SJCRH30 (cell line): ENCODE measurements at regions not wholly inside any gene's neighbourhood (a gene's known extent, or its start where the extent isn't known, plus 50 kb on each side); places are given as distances from the start of the nearest gene placed in this dataset.
A peak's percentile ranks its signal among the peaks of the same experiment; 100 is the strongest.
"Not testable (repeated sequence)": the region's sequence is repeated elsewhere in the genome, so short reads cannot be mapped to it uniquely, and the experiment has no call there.

ENCODE experiments used
- DNase-seq, 2 experiments: peaks; one replicate each; pipeline ENCODE4 v3.0.0-alpha.2; 2015 to 2020
- H3K27ac ChIP-seq: fragments of 250-450 bp; sonication (Bioruptor Pico); 2 replicates; pipeline ENCODE4 v1.5.1; 2020; ENCODE audit warnings: mild to moderate bottlenecking, moderate library complexity
- H3K27me3 ChIP-seq: fragments of 250-450 bp; sonication (Bioruptor Pico); 2 replicates; pipeline ENCODE4 v1.5.1; 2020; ENCODE audit warnings: mild to moderate bottlenecking, moderate library complexity
- H3K36me3 ChIP-seq: fragments of 250-450 bp; sonication (Bioruptor Pico); 2 replicates; pipeline ENCODE4 v1.5.1; 2020; ENCODE audit warnings: mild to moderate bottlenecking, moderate library complexity
- H3K4me1 ChIP-seq: fragments of 250-450 bp; sonication (Bioruptor Pico); 2 replicates; pipeline ENCODE4 v1.5.1; 2020; ENCODE audit warnings: mild to moderate bottlenecking, moderate library complexity
- H3K4me3 ChIP-seq: fragments of 250-450 bp; sonication (Bioruptor Pico); 2 replicates; pipeline ENCODE4 v1.5.1; 2020; ENCODE audit warnings: mild to moderate bottlenecking, moderate library complexity
- H3K9me3 ChIP-seq: fragments of 250-450 bp; sonication (Bioruptor Pico); replicated peaks from 2 replicates; pipeline ENCODE4 v1.5.1; 2020; ENCODE audit warnings: mild to moderate bottlenecking, moderate library complexity

GRCh38 chrX:3972104-3972858 is 258.8 kb upstream of the PRKX start:
- not testable (repeated sequence) for H3K9me3 ChIP-seq, H3K4me3 ChIP-seq, H3K27me3 ChIP-seq, DNase-seq, H3K27ac ChIP-seq, H3K4me1 ChIP-seq, H3K36me3 ChIP-seq

GRCh38 chrX:3968749-3969148 is 255.3 kb upstream of the PRKX start:
- Histone ChIP-seq H3K27me3 (no peaks in the 10 kb centered on the region), H3K36me3 (no peaks in the 10 kb centered on the region)
- DNase-seq = no peak

DNA sequence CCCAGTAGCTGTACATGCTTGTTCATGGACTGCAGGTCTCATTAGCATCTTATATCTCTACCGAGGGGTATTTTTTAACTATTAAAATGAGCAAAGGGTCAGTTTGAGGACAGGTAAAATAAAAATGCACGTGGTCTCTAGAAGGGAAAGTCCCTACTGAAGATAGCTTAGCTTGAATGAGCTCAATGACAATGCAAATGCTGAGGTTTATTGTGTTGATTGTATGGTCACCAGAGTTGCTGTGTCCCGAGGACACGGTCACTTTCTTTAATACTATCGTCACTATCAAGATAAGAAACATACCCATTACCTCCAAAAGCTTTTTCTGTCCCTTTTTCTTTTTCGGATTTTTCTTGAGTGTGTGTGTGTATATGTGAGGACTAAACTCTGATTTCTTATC is 250.5 kb upstream of the PRKX start:
- Histone ChIP-seq H3K27me3 (no peaks in the 10 kb centered on the region), H3K27ac (no peak overlapping the region), H3K4me3 (no peak overlapping the region), H3K4me1 (no peaks in the 10 kb centered on the region), H3K36me3 (no peaks in the 10 kb centered on the region), H3K9me3 (no peaks in the 10 kb centered on the region)
- no peak for DNase-seq

More at GRCh38 chrX:3968749-3969148, 255.3 kb upstream of the PRKX start:
- Histone ChIP-seq H3K4me1 (no peaks in the 10 kb centered on the region), H3K9me3 (no peaks in the 10 kb centered on the region), H3K4me3 (no peak overlapping the region), H3K27ac (no peak overlapping the region)

GRCh38 chrX:3962511-3963311 is 249.3 kb upstream of the PRKX start:
- DNase-seq = peak in 1 of 2 experiments; percentile 46

GRCh38 chrX:3960952-3961351 is 247.5 kb upstream of the PRKX start:
- Histone ChIP-seq H3K4me3 (no peak overlapping the region), H3K9me3 (no peaks in the 10 kb centered on the region), H3K27me3 (no peaks in the 10 kb centered on the region), H3K36me3 (no peaks in the 10 kb centered on the region), H3K27ac (no peak overlapping the region), H3K4me1 (no peaks in the 10 kb centered on the region)
- DNase-seq = no peak

More at GRCh38 chrX:3962511-3963311, 249.3 kb upstream of the PRKX start:
- Histone ChIP-seq H3K4me1 (no peaks in the 10 kb centered on the region), H3K4me3 (no peak overlapping the region), H3K27ac (no peak overlapping the region), H3K9me3 (no peaks in the 10 kb centered on the region), H3K36me3 (no peaks in the 10 kb centered on the region), H3K27me3 (no peaks in the 10 kb centered on the region)

DNA sequence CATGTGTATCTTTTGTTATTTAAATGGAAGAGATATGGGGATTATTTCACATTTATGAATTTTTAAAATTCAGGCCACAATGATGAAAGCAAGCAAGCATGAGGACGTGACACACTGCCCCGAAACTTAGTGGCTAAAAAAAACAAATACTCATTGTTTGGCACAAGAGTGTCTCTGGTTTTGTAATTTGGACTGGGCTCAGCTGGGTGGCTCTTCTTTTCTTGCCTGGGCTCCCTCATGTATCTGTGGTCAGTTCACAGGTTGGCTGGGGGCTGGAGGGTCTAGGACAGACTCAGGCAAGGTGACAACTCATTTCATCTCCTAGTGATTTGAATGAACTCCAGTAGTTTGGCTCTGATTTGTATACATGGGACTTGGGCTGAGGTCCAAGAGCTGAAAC is 238.4 kb upstream of the PRKX start:
- Histone ChIP-seq H3K27me3 (no peaks in the 10 kb centered on the region), H3K36me3 (no peaks in the 10 kb centered on the region), H3K27ac (no peak overlapping the region), H3K9me3 (no peaks in the 10 kb centered on the region), H3K4me1 (no peaks in the 10 kb centered on the region), H3K4me3 (no peak overlapping the region)
- no peak for DNase-seq

DNA sequence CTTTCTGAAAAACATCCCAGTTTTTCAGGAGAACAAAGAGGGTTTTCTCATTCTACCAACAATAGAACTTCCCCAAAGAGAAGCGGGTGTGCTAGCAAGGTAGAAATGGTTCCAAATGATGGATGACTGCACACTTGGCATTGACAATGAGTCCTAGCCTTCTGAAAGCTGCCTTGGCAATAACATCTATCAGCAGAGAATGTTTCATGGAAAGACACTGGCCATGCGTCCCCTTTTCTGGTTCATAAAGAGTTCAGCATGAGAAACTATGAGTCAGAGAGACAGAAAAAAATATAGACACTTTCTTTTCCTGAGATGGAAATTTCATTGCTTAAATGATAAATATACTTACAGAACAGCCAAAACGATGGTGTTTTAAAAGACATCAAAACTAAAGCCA is 236.9 kb upstream of the PRKX start:
- Histone ChIP-seq H3K4me1 (no peaks in the 10 kb centered on the region), H3K27me3 (no peaks in the 10 kb centered on the region), H3K9me3 (no peaks in the 10 kb centered on the region), H3K4me3 (no peak overlapping the region), H3K27ac (no peak overlapping the region), H3K36me3 (no peaks in the 10 kb centered on the region)
- DNase-seq = no peak

- no peaks in the 10 kb centered on the region for H3K4me1 ChIP-seq
- no peak overlapping the region for H3K4me3 ChIP-seq
- H3K9me3 ChIP-seq = no peaks in the 10 kb centered on the region
- H3K36me3 ChIP-seq = no peaks in the 10 kb centered on the region
- H3K27ac ChIP-seq = no peak overlapping the region
- DNase-seq = no peak
- no peaks in the 10 kb centered on the region for H3K27me3 ChIP-seq
Measured at GRCh38 chrX:3943965-3944364, 230.5 kb upstream of the PRKX start.

GRCh38 chrX:3940000-3940610 is 226.7 kb upstream of the PRKX start:
- Histone ChIP-seq H3K4me1 (no peaks in the 10 kb centered on the region), H3K4me3 (no peak overlapping the region), H3K36me3 (no peaks in the 10 kb centered on the region), H3K27ac (no peak overlapping the region), H3K9me3 (no peaks in the 10 kb centered on the region), H3K27me3 (no peaks in the 10 kb centered on the region)
- peak in 1 of 2 experiments; percentile 32 for DNase-seq

- no peaks in the 10 kb centered on the region for H3K9me3 ChIP-seq
- H3K36me3 ChIP-seq = no peaks in the 10 kb centered on the region
- H3K4me3 ChIP-seq = no peak overlapping the region
- no peaks in the 10 kb centered on the region for H3K4me1 ChIP-seq
- no peak overlapping the region for H3K27ac ChIP-seq
- DNase-seq = no peak
- no peaks in the 10 kb centered on the region for H3K27me3 ChIP-seq
Measured at GRCh38 chrX:3938587-3938986, 225.1 kb upstream of the PRKX start.

DNA sequence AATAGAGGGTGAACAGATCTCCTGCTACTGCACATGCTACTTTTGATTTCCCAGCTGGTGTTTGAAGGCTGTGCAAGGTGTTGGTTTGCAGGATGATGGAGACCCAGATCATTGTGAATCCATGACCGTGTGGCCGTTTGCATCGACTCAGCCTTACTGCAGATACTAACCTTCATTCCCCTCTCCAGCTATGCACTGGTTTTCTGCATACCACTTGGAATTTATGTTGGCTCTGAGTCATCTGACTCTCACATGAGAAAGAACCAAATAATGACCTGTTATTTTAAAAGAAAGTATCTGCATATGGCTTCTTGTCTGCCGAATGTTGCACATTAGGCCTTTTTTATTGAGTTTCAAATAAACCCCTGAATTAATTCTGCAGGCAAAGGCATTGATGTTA is 221.7 kb upstream of the PRKX start:
- not testable (repeated sequence) for H3K36me3 ChIP-seq, H3K27me3 ChIP-seq, DNase-seq, H3K4me3 ChIP-seq, H3K4me1 ChIP-seq, H3K9me3 ChIP-seq, H3K27ac ChIP-seq

GRCh38 chrX:3920424-3921017 is 207.1 kb upstream of the PRKX start:
- not testable (repeated sequence) for DNase-seq, H3K9me3 ChIP-seq

DNA sequence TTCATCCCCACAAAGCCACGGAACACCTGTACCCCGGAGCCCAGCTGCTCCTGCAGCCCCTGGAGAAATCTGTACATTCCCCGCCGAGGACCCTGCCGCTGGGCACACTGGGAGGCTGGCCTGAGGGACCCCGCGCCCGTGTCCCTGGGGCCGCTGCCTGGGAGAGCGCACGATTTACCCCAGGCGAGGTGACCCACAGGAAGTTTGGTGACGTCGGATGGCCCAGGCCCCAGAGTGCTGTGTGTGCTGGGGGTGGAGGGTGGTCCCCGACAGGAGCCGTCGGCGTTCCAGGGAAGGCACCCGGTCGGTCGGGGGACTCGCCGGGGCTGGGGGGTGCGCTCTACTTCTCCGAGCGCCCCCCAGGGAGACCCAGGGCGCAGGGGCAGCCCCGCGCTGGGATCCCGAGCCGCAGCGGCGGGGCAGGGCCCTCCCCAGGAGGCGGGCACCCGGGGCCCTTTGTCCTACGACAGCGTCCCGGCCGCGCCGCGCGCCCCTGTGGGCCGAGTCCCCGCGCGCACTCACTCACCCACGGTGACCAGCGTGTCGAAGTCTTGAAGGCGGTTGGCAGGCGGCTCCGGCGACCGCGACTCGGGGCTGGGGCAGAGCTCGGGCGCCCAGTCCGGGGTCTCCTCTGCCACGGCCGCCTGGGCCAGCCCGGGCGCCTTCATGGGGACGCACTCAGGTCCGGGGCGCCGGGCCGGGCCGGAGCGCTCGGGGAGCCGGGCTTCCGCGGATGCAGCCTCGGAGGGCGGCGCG is 206.4 kb upstream of the PRKX start:
- not testable (repeated sequence) for H3K27ac ChIP-seq, H3K4me3 ChIP-seq, H3K36me3 ChIP-seq, H3K27me3 ChIP-seq, H3K9me3 ChIP-seq, DNase-seq, H3K4me1 ChIP-seq

More at GRCh38 chrX:3920424-3921017, 207.1 kb upstream of the PRKX start:
- H3K4me1 ChIP-seq, H3K36me3 ChIP-seq, H3K27ac ChIP-seq, H3K4me3 ChIP-seq, H3K27me3 ChIP-seq: not testable (repeated sequence)

GRCh38 chrX:3914813-3915212 is 201.4 kb upstream of the PRKX start:
- H3K4me1 ChIP-seq = not testable (repeated sequence)

More at GRCh38 chrX:3914813-3915212, 201.4 kb upstream of the PRKX start:
- not testable (repeated sequence) for H3K4me3 ChIP-seq, H3K27ac ChIP-seq, DNase-seq, H3K27me3 ChIP-seq, H3K9me3 ChIP-seq, H3K36me3 ChIP-seq
